LHCN-M2 (cell line): ENCODE measurements at regions not wholly inside any gene's neighbourhood (a gene's known extent, or its start where the extent isn't known, plus 50 kb on each side); places are given as distances from the start of the nearest gene placed in this dataset.
"Not testable (repeated sequence)": the region's sequence is repeated elsewhere in the genome, so short reads cannot be mapped to it uniquely, and the experiment has no call there.

Experiments used
- DNase-seq: peaks from one replicate; pipeline ENCODE4 v3.0.0-alpha.2; 2012; ENCODE audit warnings: low read depth

- no peak for DNase-seq
Measured at GRCh38 chr10:121132273-121132672, 281.1 kb downstream of the WDR11 start.

DNA sequence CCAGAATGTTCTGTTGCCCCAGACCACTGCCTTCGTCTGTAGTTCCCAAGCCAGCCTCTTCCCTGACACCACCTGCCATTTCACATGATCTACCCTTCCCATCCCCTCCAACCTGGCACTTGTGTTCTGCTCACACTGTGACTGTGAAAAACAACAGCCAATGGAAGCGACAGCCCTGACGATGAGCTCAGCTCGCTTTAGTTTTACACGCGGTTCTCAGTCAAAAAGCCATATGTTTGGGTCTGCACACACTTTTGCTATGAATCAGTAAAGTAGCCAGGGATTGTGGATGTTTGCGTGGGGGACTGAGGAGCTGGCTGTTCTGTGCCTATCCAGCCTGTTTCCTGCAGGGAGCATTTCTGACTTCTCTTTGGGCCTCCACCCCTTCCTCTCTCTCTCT is 282.7 kb downstream of the WDR11 start:
- no peak for DNase-seq

- DNase-seq: no peak
Measured at GRCh38 chr10:121134711-121135110, 283.5 kb downstream of the WDR11 start.

DNA sequence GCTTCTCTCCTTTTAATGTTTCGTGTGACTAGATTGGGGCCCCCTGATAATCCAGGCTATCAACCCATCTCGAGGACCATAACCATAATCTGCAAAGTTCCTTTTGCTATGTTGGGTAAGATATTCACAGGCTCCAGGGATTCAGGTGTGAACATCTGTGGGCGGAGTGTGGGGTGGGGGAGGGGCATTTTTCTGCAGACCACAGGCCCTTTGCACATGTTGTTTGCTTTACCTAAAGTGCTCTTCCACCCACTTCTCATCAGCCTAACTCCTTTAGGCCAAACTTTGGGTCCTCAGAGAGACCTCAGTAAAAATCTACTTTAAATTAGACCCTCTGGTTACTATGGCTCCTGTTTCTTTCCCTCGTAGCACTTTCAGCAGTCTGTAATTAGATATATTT is 284.4 kb downstream of the WDR11 start:
- DNase-seq: no peak

- DNase-seq: no peak
Measured at GRCh38 chr10:121137533-121137932, 286.4 kb downstream of the WDR11 start.

GRCh38 chr10:121138112-121138860 is 287.1 kb downstream of the WDR11 start:
- DNase-seq: no peak

DNA sequence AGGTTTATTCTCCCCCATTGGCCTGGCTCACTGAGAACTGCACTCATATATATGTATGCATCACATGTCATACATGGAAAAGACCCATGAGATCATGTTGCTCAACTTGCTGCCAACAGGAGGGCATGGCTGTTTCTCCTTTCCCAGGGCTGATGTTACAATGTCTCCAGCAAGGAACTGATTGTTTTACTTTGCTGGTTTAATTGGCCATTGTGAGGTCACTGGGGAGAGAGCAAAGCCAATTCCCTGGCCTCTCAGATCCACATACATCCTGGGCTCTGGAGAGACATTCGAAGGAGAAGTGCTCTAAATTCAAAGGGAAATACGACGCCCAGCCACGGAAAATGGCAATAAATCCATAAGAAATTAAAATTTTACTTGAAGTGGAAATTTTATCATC is 287.8 kb downstream of the WDR11 start:
- DNase-seq: no peak

DNA sequence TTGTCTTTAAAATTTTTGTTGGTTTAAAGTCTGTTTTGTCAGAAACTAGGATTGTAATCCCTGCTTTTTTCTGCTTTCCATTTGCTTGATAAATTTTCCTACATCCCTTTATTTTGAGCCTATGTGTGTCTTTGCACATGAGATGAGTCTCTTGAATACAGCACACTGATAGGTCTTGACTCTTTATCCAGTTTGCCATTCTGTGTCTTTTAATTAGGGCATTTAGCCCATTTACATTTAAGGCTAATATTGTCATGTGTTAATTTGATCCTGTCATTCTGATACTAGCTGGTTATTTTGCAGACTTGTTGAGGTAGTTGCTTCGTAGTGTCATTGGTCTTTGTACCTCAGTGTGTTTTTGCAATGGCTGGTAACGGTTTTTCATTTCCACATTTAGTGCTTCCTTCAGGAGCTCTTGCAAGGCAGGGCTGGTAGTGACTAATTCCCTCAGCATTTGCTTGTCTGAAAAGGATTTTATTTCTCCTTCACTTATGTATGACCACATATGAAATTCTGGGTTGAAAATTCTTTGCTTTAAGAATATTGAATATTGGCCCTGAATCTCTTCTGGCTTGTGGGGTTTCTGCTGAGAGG is 294.7 kb downstream of the WDR11 start:
- DNase-seq: not testable (repeated sequence)

DNA sequence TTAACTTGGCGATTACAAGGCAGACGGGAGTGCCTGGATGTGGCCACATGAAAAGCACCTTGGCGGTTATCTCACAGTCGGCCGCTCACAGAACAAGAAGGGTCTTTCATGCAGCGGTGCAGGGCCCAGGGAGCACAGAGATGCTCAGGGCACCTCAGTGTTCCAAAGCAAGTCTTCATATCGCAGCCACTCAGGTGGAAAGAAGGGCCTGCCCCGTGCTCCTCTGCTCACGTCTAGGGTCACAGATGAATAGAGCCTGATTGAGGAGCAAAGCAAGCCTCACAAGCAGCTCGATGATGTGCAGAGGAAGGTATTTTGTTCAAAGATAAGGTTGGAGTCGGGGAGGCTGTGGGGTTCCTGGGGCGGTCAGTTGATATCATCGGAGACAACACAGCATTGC is 297.8 kb downstream of the WDR11 start:
- DNase-seq: no peak

DNA sequence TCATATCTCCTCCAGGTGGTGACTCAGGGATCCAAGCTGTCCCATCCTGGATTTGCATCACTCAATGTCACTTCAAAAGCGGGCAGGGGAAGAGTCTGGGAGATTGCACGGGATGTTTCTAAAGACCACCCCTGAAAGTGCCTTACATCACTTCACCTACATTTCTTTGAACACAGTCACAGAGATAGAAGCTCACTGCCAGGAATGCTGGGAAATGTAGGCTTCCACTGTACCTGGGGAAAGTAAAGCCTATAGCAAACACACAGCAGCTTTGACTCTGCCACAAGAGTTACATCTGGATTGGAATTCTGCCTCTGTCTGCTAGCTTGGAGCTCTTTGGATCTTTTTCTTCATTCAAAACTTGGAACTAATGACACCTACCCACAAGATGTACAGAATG is 300.9 kb downstream of the WDR11 start:
- DNase-seq: no peak

DNA sequence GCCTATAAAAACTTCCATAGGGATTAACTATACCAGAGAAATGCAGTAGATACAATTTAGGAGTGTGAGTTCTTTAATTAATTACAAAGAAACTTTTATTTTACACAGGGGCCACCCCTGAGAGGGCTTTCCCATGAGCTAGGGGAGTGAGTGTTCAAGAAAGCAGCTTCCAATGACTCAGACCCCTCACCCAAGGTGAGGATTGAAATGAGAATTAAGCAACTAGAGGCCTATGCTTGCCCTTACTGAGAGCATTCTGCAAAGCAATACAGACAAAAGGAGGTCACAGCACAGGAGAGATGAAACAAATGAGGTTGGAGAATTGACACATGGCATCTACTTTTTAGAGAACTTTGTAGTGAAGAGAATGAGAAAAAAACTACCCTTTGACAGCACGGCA is 301.8 kb downstream of the WDR11 start:
- DNase-seq: no peak

DNA sequence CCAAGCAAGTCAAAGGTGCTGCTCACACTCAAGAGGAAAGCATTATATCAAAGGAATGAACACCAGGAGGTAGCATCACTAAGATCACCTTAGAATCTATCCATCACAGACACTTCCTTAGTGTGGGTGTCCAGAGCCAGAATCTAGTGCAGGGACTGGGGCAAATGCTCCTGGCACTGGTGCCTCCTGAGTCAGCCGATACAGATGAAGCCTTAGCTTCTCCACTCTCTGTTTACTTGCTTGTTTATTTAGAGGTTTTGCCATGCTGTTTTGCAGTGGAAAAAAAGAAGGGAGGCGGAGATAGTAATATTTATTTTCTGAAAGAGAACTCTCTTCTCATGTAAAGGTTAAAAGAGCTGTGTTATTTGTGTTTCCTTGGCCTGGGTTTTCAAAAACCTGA is 303.1 kb downstream of the WDR11 start:
- no peak for DNase-seq

GRCh38 chr10:121154846-121155245 is 303.7 kb downstream of the WDR11 start:
- DNase-seq: peak; percentile 49

DNA sequence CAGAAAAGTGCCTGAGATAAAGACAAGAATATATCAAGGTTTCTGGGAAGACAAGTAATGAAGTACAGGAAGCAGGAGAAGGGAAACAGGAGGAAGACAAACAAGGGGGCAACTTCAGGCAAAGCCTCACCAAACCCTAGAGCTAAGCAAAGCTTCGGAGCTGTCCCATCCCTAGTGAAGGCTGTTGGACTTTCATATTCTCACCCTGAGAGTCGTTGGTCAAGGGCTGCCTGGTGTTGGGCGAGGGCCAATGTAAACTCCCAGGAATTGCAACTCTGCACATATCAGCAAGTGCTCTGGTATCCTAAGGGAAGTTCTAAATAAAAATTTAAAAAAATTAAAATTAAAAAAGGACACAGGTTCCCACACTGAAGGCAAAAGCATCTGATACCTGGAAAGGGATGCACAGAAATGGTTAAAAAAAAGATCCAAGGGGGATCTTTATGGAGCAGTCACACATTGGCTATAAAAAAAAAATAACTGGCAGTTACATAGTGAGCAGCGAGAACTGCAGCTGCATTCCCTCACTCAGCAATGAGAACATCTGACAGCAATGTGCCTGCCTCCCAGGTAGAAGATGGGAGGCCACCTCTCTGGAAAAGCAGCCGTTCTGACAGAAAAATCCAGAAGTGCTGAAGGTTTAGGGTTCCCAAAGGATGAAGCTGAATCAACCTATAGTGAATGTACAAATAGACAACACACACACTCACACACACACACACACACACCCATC is 304.7 kb downstream of the WDR11 start:
- DNase-seq: no peak

DNA sequence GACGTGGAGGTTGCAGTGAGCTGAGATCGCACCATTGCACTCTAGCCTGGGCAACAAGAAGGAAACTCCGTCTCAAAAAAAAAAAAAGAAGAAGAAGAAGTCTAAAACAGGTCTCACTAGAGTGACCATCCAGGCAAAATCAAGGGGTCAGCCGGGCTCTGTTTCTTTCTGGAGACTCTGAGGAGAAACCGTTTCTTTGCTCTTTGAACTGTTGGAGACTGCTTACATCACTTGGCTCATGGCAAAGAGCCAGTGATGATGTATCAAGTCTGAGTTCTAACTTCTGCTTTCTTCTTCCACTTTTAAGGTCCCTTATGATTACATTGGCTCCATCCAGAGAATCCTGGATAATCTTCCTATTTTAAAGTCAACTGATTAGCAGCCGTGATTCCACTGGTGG is 306.8 kb downstream of the WDR11 start:
- peak; percentile 15 for DNase-seq

GRCh38 chr10:121158988-121159579 is 307.9 kb downstream of the WDR11 start:
- DNase-seq: no peak

- no peak for DNase-seq
Measured at GRCh38 chr10:121159670-121160069, 308.5 kb downstream of the WDR11 start.

DNA sequence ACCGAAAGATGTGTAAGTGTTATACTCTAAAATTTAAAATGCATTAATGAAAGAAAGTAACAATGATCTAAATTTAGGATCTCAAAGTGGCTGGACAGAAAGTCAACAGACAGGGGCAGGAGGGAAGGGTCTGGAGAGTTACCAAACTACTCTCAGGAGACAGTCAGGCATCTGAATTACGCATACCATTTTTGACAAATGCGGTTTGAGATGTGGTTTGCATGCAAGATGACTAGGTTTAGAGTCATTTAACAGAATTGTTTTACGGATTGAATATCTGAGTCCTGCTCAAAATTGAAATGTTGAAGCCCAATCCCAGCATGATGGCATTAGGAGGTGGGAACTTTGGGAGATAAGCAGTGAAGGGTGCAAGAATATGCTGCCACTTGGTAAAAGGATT is 314.1 kb downstream of the WDR11 start:
- DNase-seq: peak; percentile 85

DNA sequence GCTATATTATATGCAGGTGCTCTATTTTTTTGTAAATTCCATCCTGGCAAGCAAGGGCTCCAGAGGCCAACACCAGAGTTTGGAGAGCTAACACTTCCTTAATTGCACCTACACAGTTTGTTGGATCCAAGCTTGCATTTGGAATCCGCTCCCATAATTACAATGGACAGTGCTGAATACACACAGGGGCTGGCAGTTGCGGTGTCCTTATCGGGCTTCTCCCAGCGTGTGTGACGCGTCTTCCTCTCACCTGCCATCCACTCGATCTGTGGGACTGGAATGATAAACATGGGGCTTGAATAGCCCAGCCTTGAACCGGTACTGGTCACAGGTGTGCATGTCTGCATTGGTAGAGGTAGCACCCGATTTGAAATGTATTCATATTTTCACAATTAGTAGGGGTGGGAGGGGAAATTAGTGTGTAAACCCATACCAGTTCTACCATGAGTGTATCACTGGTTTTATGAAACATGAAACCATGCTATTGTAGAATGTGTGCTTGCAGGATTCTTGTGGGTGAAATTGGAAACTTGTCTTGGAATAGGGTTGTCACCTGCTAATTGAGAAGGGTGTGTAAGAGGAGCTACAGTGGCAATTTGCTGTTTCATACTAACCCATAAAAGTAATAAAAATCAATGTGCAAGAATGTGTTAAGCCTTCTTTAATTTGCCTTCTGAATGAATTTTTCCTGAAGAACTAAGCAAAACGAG is 316.5 kb downstream of the WDR11 start:
- peak; percentile 13 for DNase-seq

- DNase-seq: no peak
Measured at GRCh38 chr10:121168545-121169216, 317.5 kb downstream of the WDR11 start.

DNA sequence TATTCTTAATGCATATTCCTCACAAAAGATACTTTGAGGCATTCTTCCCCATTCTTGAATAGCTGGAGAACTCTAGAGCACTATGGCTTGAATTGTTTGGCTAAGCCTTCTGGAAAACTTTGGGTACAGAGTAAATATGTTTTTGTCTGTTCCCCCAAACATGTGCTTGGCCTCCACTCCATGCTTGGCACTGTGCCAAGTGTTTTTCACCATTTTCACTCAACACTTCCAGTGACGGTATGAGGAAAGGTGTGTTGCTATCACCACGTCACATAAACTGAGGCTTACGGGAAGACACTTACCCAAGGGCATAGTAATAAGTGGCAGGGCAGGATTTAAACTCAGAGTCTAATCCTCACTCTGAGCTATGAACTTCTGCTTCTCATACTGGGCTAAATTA is 318.2 kb downstream of the WDR11 start:
- no peak for DNase-seq
